GM12874 (cell line): ENCODE measurements at regions not wholly inside any gene's neighbourhood (a gene's known extent, or its start where the extent isn't known, plus 50 kb on each side); places are given as distances from the start of the nearest gene placed in this dataset.

Experiments
- TF ChIP-seq, protein P1 (sequence below): IDR thresholded peaks from 2 replicates; pipeline ENCODE4 v1.5.1; 2011; ENCODE audit warnings: low read depth, mild to moderate bottlenecking, control low read depth, low read length, moderate library complexity; ENCODE audit not compliant: insufficient read depth

- TF ChIP-seq, protein P1, sequence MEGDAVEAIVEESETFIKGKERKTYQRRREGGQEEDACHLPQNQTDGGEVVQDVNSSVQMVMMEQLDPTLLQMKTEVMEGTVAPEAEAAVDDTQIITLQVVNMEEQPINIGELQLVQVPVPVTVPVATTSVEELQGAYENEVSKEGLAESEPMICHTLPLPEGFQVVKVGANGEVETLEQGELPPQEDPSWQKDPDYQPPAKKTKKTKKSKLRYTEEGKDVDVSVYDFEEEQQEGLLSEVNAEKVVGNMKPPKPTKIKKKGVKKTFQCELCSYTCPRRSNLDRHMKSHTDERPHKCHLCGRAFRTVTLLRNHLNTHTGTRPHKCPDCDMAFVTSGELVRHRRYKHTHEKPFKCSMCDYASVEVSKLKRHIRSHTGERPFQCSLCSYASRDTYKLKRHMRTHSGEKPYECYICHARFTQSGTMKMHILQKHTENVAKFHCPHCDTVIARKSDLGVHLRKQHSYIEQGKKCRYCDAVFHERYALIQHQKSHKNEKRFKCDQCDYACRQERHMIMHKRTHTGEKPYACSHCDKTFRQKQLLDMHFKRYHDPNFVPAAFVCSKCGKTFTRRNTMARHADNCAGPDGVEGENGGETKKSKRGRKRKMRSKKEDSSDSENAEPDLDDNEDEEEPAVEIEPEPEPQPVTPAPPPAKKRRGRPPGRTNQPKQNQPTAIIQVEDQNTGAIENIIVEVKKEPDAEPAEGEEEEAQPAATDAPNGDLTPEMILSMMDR: no peak
Measured at GRCh38 chr13:58547419-58547818, 915.9 kb downstream of the PCDH17 start.

GRCh38 chr13:58566176-58566575 lies 934.6 kb downstream of the PCDH17 start:
- TF ChIP-seq, protein P1: no peak

- TF ChIP-seq, protein P1: no peak
Measured at GRCh38 chr13:58573743-58574142, 942.2 kb downstream of the PCDH17 start.

- TF ChIP-seq, protein P1: no peak
Measured at GRCh38 chr13:58574791-58575190, 943.2 kb downstream of the PCDH17 start.

DNA sequence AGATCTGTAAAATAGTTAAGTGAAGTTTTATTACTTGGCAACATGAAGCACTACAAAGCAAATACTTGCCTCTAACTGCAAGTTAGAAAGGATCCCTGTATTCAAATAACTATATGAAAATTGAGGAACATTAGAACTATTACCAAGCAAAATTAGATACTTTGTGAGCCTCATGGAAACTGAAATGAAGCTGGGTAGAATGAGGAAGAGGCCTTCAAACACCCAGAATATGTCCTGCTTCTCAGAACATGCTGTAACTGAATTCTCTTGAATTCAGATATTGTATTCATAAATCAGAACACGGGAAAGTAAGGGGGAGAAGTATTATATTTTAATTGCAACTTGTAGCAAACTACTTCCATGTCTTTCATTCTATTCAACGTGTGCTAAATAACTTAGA lies 947.9 kb downstream of the PCDH17 start:
- TF ChIP-seq, protein P1: no peak

DNA sequence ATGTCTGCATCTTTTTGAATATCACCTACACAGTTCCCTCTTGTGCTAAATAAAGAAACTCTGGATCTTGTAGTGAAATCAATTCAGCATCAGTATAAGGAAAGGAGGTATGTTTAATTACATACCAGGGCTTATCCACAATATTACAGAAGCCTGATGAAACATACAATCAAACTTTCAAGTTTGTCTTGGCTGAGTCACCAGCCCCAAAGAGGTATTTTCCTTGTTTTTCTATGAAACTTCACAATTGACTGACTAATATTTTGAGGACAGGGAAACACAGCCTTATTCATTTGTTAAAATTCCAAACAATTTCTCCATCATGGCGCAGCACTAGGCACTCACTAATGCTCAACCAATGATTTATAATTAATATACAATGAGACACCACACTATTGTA lies 952.4 kb downstream of the PCDH17 start:
- TF ChIP-seq, protein P1: no peak

GRCh38 chr13:58584610-58585009 lies 953.1 kb downstream of the PCDH17 start:
- TF ChIP-seq, protein P1: no peak

GRCh38 chr13:58587183-58587582 lies 955.6 kb downstream of the PCDH17 start:
- TF ChIP-seq, protein P1: no peak
